Peyer's patch (tissue), 4 donors: ENCODE measurements at regions not wholly inside any gene's neighbourhood (a gene's known extent, or its start where the extent isn't known, plus 50 kb on each side); places are given as distances from the start of the nearest gene placed in this dataset.

Experiments
- CTCF ChIP-seq, 6 experiments: fragments of 450-650 bp in 4 of 6; fragments of 200-600 bp in 2 of 6; sonication (generic) in 1 of 6; IDR thresholded peaks; one replicate each; pipeline ENCODE4 v1.5.1; 2017 to 2019; ENCODE audit warnings: antibody characterized with exemption in 6 of 6, mild to moderate bottlenecking in 3 of 6, moderate library complexity in 1 of 6
- POLR2A ChIP-seq, 2 donors: fragments of 450-650 bp; IDR thresholded peaks; one replicate each; pipeline ENCODE4 v1.5.1; 2017; ENCODE audit warnings: antibody characterized with exemption in 2 of 2, mild to moderate bottlenecking in 2 of 2, moderate library complexity in 2 of 2

- no peak for TF ChIP-seq POLR2A (IDR thresholded peaks at IDR 0.05)
- no peak for TF ChIP-seq CTCF (IDR thresholded peaks at IDR 0.05)
These were observed 102.3 kb upstream of the ADAMTSL1 start for GRCh38 chr9:18371621-18372020.
